CD4-positive, alpha-beta T cell treated with Interleukin-17A for 4 hours (primary cell): ENCODE measurements at regions not wholly inside any gene's neighbourhood (a gene's known extent, or its start where the extent isn't known, plus 50 kb on each side); places are given as distances from the start of the nearest gene placed in this dataset.

Experiments used
- DNase-seq: peaks from one replicate; pipeline ENCODE4 v3.0.0-alpha.2; 2020; ENCODE audit warnings: mixed read lengths

GRCh38 chr18:78526275-78526674, 453.3 kb upstream of the SALL3 start:
- DNase-seq = no peak

GRCh38 chr18:78526923-78527711, 452.5 kb upstream of the SALL3 start:
- DNase-seq = no peak

- no peak for DNase-seq
Measured at GRCh38 chr18:78527984-78528383, 451.6 kb upstream of the SALL3 start.

- no peak for DNase-seq
Measured at GRCh38 chr18:78528411-78529258, 451.0 kb upstream of the SALL3 start.

- DNase-seq = no peak
Measured at GRCh38 chr18:78531637-78532036, 448.0 kb upstream of the SALL3 start.

- no peak for DNase-seq
Measured at GRCh38 chr18:78538669-78539440, 440.8 kb upstream of the SALL3 start.

- no peak for DNase-seq
Measured at GRCh38 chr18:78540636-78541529, 438.7 kb upstream of the SALL3 start.

- no peak for DNase-seq
Measured at GRCh38 chr18:78542204-78542603, 437.4 kb upstream of the SALL3 start.

- DNase-seq = no peak
Measured at GRCh38 chr18:78543201-78543725, 436.4 kb upstream of the SALL3 start.

GRCh38 chr18:78546281-78546680, 433.3 kb upstream of the SALL3 start:
- no peak for DNase-seq

GRCh38 chr18:78547817-78548216, 431.8 kb upstream of the SALL3 start:
- no peak for DNase-seq

GRCh38 chr18:78548261-78549058, 431.2 kb upstream of the SALL3 start:
- no peak for DNase-seq

GRCh38 chr18:78549971-78550370, 429.6 kb upstream of the SALL3 start:
- no peak for DNase-seq

- no peak for DNase-seq
Measured at GRCh38 chr18:78554944-78555608, 424.5 kb upstream of the SALL3 start.

GRCh38 chr18:78557371-78557770, 422.2 kb upstream of the SALL3 start:
- DNase-seq = no peak

- DNase-seq = no peak
Measured at GRCh38 chr18:78558101-78558810, 421.4 kb upstream of the SALL3 start.

- no peak for DNase-seq
Measured at GRCh38 chr18:78558948-78559347, 420.7 kb upstream of the SALL3 start.

- no peak for DNase-seq
Measured at GRCh38 chr18:78559584-78559983, 420.0 kb upstream of the SALL3 start.

- DNase-seq = no peak
Measured at GRCh38 chr18:78561757-78562510, 417.7 kb upstream of the SALL3 start.
